HepG2 (cell line): ENCODE measurements at regions not wholly inside any gene's neighbourhood (a gene's known extent, or its start where the extent isn't known, plus 50 kb on each side); places are given as distances from the start of the nearest gene placed in this dataset.

ENCODE experiments used
- MYNN ChIP-seq: sonication (generic); formaldehyde crosslinking; IDR thresholded peaks from 2 replicates; pipeline ENCODE4 v1.4.0; 2020; ENCODE audit warnings: mild to moderate bottlenecking, low read depth, missing genetic modification reagents
- POLR2A ChIP-seq, 2 experiments: IDR thresholded peaks; 2 replicates each; pipeline ENCODE4 v1.6.1; 2011; ENCODE audit warnings: low read depth in 2 of 2, low read length in 2 of 2, mild to moderate bottlenecking in 1 of 2, moderate library complexity in 1 of 2; ENCODE audit not compliant: insufficient read depth in 1 of 2

DNA sequence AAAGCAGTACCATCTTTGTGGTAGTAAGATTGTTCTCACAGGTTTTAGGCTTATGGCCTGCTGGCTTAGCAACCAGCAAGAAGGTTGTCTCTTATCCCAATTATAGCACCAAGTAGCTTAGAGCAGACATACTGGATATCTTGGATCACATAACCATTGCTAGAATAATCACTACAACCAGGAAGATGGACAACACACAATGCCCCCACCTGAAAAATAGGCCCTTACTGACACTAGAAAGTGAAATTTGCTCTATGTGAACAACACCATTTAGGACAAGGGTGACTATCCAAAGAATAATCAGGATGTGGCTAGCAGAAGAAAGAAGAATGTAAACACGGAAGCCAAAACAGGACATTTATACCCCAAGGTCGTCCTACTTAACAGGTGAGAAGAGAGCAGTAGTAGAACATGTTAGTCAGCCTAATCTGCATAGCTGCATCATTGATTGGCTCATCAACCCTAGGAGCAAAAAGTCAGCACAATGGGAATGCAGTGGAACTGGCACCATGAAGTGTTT is 172.7 kb upstream of the MARCKS start:
- no peak for TF ChIP-seq MYNN (CRISPR knock-in tag)
- no peak for TF ChIP-seq POLR2A (IDR thresholded peaks at IDR 0.05; ENCODE audit: insufficient read depth in 1 of 2, low read depth in 2 of 2, low read length in 2 of 2)
